NCI-H510A treated with DMSO at 0.1 percent for 48 hours (cell line): ENCODE measurements at regions not wholly inside any gene's neighbourhood (a gene's known extent, or its start where the extent isn't known, plus 50 kb on each side); places are given as distances from the start of the nearest gene placed in this dataset.
A peak's percentile ranks its signal among the peaks of the same experiment; 100 is the strongest.

Experiments
- DNase-seq: peaks from one replicate; lab custom pipeline; 2025; lab: John Stamatoyannopoulos, UW

DNA sequence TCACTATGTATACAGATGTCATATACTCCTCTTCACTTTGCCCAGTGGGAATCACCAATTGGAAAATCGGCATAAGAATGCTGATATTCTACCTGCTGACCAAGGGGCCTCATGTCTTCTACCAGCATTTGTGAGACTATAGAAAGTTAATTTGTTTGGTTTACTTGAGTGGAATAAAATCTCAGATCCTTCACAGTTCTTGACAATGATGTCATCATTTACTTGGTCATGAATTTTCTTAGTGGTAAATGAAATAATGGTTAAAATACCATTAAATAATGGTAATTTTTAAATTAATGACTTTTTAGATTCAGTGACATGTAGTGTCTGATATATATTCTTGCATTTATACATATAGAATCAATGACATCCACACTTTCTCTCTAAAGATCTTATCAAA lies 1052.6 kb downstream of the ADGRL3 start:
- DNase-seq, result no peak

- DNase-seq, result no peak
Observed at GRCh38 chr4:62250100-62250499, 1050.0 kb downstream of the ADGRL3 start.

DNA sequence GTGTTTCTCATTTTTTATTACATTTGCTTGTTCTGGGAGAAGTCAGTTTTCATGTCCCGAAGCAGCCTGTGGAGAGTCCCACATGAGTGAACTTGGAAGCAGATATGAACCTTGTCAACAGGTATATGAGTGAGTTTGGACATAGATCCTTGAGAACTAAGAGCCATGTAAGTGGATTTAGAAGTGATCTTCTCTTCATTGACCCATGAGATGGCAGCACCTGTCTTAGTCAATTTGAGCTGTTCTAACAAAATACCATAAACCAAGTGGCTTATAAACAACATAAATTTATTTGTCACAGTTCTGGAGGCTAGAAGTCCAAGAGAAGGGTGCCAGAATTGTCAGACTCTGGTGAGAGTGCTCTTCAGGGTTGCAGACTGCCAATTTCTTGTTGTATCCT lies 1043.8 kb downstream of the ADGRL3 start:
- DNase-seq, result peak; percentile 12

DNA sequence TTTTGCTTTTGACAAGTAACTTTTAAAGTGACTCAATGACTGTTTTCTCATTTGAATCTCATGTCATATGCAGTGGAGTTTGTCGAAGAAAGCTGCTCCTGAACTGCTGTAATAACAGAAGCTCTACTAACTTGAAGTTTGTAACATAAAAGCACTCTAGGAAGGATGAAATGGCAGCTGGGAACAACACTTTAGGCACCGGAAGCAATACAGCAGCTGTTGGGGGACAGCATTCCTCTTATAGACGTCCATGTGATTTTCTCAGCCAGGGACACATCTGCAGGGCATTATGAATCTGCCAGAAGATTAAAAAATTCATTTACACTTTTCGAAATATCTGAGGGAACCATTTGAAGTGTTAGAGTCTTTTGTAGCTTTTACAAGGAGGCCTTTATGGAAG lies 1035.8 kb downstream of the ADGRL3 start:
- no peak for DNase-seq

DNA sequence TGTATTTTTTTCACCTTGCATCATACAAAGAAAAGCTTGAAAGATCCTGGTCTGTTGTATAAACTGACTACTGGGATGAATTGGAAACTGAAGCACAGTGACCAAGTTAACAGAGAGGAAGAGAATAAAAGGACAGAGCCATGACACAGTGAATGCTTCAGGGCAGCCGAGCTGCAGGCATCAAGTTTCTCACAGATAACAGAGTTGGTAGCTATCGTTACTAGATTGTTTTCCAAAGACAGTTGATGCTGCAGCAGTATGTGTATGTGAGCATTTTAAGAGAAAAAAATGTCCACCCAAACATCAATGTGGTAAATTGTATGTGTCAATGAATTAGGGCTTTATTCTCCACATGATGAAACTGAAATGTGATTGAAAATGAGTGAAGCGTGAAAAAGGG lies 1032.7 kb downstream of the ADGRL3 start:
- no peak for DNase-seq

GRCh38 chr4:62231994-62232393 lies 1031.9 kb downstream of the ADGRL3 start:
- no peak for DNase-seq

DNA sequence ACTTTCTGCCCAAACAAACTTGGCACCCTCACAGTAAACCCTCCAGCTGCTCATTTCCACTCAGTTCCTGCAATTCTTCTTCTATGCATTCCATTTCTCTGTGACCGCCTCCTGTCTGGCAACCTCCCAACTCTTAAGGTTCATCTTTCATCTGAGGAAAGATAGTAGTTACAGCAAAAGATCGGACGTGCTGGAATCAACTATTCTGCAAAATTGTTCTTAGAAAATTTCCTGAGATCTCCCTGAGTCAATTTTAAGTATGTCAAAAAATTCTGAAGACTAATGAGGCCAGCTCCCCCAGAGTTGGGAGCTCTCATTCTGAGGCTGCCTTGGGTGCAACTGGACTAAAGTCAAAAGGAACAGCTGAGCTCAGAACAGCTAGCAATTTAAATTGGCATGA lies 1026.0 kb downstream of the ADGRL3 start:
- DNase-seq, result no peak

DNA sequence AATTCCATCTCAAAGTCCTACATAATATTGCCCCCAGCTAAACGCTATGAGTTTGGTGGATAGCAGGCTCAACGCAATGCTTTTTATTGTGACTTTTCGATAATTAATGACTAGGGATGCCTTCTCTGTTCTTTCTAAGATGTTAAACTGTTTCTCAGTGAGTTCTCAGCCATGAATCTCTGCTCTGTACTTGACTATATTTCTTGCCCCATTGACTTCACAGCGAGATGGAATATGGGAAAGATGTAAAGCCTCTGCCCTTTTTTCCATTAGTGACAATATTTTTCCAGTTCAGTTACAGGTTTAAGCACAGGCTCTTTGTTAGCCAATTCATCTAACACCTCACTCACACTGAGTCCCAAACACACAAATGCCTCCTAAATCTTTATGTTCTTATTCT lies 1022.0 kb downstream of the ADGRL3 start:
- no peak for DNase-seq

- no peak for DNase-seq
Observed at GRCh38 chr4:62210486-62210885, 1010.4 kb downstream of the ADGRL3 start.

DNA sequence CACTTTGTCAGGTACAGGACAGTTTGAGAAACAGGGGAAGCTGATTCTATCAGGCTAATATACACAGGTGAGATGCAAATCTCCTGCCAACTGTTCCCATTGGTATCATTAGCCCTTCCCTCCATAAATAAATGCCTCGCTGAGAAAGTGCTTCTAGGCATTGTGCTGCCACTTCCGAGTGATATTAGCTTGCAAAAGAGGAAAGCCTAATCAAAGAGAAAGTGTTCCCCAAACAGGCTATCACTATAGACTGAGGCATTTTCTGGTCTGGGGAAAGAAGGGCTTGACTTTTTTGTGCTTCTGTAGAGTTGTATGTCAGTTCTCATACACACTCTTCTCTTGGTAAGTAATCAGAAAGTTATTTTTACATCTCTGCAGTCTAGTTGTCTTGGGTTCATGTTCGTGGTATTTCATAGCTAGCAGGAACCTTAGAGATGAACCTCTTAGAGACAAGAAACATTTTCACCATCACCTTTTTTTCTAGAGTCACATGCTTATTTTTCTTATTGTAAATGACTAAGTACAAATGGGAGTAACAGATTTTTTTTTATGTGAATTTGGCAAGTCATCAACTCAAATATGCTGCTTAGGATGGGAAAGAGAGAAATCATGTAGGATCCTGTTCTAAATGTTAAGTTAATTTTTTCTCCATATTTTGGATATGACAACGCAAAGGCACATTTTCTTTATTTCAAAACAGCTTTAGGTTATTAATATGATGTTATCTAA lies 1009.8 kb downstream of the ADGRL3 start:
- DNase-seq, result no peak

GRCh38 chr4:62208921-62209320 lies 1008.8 kb downstream of the ADGRL3 start:
- no peak for DNase-seq

- DNase-seq, result no peak
Observed at GRCh38 chr4:62204136-62204535, 1004.0 kb downstream of the ADGRL3 start.

- DNase-seq, result no peak
Observed at GRCh38 chr4:62199291-62199810, 999.2 kb downstream of the ADGRL3 start.

GRCh38 chr4:62196338-62196737 lies 996.2 kb downstream of the ADGRL3 start:
- DNase-seq, result no peak

DNA sequence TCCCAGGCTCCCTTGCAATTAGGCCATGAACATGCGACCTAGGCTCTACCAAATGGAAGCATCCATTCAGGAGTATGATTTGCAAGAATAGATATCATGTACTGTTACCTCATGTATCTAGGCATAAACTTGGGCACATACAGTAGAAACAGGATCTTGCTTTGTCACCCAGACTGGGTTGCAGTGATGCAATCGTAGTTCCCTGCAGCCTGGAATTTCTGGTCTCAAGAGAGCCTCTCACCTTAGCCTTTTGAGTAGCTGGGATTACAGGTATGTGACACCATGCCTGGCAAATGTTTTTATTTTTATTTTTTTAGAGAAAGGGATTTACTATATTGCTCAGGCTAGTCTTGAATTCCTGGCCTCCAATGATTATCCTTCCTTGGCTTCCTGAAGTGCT lies 994.2 kb downstream of the ADGRL3 start:
- no peak for DNase-seq

DNA sequence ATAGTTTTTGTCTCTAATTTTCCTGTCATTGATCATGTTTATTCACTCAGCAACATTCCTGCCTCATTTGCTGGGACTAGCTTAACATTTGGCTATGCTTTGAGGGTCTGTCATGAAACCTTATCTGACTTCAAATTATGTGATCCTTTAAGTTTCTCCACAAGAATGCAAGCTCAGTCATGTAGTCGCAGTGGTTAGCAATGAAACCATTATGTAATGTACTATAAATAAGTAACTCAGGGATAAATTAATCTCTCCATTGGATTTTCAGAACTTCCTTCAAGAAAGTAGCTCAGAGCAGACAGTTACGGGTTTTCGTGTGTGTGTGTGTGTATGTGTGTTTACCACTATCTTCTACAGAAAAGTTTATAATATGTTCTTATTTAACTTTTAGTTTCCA lies 993.6 kb downstream of the ADGRL3 start:
- DNase-seq, result no peak

GRCh38 chr4:62191451-62192240 lies 991.5 kb downstream of the ADGRL3 start:
- DNase-seq, result no peak

GRCh38 chr4:62170235-62170634 lies 970.1 kb downstream of the ADGRL3 start:
- DNase-seq, result no peak

DNA sequence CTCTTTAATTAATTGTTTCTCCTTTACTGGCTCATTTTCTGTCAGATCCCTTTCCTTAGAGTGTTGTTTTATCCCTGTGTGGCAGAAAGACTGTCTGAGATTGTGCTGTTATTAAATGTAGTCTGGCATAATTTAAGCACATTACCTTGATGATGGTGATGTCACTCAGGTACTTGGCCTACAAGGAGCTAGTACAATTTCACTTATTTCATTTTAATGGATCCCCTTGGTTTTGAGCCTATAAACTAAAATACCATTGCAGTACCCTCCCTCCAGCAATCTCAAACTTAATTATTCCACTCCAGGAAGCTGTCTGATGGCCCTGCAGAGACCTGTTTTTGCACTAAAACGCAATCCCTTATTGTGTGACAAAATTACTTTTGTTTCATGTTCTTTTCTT lies 968.6 kb downstream of the ADGRL3 start:
- no peak for DNase-seq

- DNase-seq, result no peak
Observed at GRCh38 chr4:62162606-62163005, 962.5 kb downstream of the ADGRL3 start.

DNA sequence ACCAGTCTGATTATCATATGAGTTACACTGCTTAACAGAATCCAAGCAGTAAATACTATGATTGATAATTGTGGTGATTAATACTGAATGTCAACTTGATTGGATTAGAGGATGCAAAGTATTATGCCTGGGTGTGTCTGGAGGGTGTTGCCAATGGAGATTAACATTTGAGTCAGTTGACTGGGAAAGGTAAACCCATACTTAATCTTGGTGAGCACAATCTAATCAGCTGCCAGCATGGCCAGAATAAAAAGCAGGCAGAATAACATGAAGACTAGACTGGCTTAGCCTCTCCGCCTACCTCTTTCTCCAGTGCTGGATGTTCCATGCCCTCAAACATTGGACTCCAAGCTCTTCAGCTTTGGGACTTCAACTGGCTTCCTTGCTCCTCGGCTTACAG lies 961.3 kb downstream of the ADGRL3 start:
- no peak for DNase-seq

GRCh38 chr4:62159876-62160275 lies 959.8 kb downstream of the ADGRL3 start:
- DNase-seq, result no peak

- no peak for DNase-seq
Observed at GRCh38 chr4:62159306-62159705, 959.2 kb downstream of the ADGRL3 start.
